ENCODE measurements at regions not wholly inside any gene's neighbourhood (a gene's known extent, or its start where the extent isn't known, plus 50 kb on each side); places are given as distances from the start of the nearest gene placed in this dataset.
"Not testable (repeated sequence)": the region's sequence is repeated elsewhere in the genome, so short reads cannot be mapped to it uniquely, and the experiment has no call there.

DNA sequence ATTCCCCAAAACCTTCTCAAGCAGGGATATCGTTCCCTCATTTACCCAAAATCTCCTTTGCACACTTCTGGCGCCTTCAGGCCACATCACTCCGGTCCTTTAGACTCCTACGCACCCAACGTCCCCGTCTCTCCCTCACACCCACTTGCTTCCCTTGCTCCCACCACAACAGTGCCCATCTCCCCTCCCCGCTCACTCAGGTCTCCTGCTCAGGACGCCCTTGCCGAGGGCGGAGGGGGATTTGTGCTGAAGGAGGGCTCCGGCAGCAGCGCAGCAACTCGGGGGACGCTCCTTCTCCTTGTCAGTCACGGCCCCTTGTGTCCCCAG lies 71.6 kb downstream of the PCMTD2 start:
- not testable (repeated sequence) for H3K9ac ChIP-seq (ENCODE audit: insufficient read depth in 1 of 2, low read length in 2 of 2); H3K27me3 ChIP-seq (ENCODE audit: control insufficient read depth in 3 of 3, insufficient read depth in 3 of 3, low read length in 2 of 3); H3K36me3 ChIP-seq (ENCODE audit: control insufficient read depth in 4 of 4, insufficient read depth in 4 of 4, low read length in 4 of 4); H3K27ac ChIP-seq (ENCODE audit: low read depth in 1 of 2, low read length in 1 of 2); H3K9me3 ChIP-seq (ENCODE audit: control insufficient read depth in 4 of 4, insufficient read depth in 3 of 4, low read length in 3 of 4); H3K4me1 ChIP-seq (ENCODE audit: control insufficient read depth in 5 of 5, insufficient read depth in 5 of 5, low read length in 5 of 5); ATAC-seq (ENCODE audit: insufficient read depth, low FRiP score); H3K4me3 ChIP-seq
- peak in 2 of 3 donors; percentile 3 to 6 for DNase-seq
- 20 to 21% methylated on average over 10 to 13 of the region's 15 CpGs for WGBS, 2 donors

- H3K27ac ChIP-seq (ENCODE audit: low read depth in 1 of 2, low read length in 1 of 2); H3K9ac ChIP-seq (ENCODE audit: insufficient read depth in 1 of 2, low read length in 2 of 2); H3K36me3 ChIP-seq (ENCODE audit: control insufficient read depth in 4 of 4, insufficient read depth in 4 of 4, low read length in 4 of 4); H3K4me1 ChIP-seq (ENCODE audit: control insufficient read depth in 5 of 5, insufficient read depth in 5 of 5, low read length in 5 of 5); H3K9me3 ChIP-seq (ENCODE audit: control insufficient read depth in 4 of 4, insufficient read depth in 3 of 4, low read length in 3 of 4); H3K4me3 ChIP-seq; H3K27me3 ChIP-seq (ENCODE audit: control insufficient read depth in 3 of 3, insufficient read depth in 3 of 3, low read length in 2 of 3): not testable (repeated sequence)
- WGBS, 2 donors = 1 to 3% methylated on average over 26 to 57 of the region's 74 CpGs
- ATAC-seq (ENCODE audit: insufficient read depth, low FRiP score) (peak; percentile 94), DNase-seq (peak; percentile 15 to 58 (median 41))
Observed at GRCh38 chr20:64327550-64328317, 72.2 kb downstream of the PCMTD2 start.

- H3K9ac ChIP-seq (ENCODE audit: insufficient read depth in 1 of 2, low read length in 2 of 2); H3K27ac ChIP-seq (ENCODE audit: low read depth in 1 of 2, low read length in 1 of 2); H3K9me3 ChIP-seq (ENCODE audit: control insufficient read depth in 4 of 4, insufficient read depth in 3 of 4, low read length in 3 of 4); ATAC-seq (ENCODE audit: insufficient read depth, low FRiP score); DNase-seq; H3K36me3 ChIP-seq (ENCODE audit: control insufficient read depth in 4 of 4, insufficient read depth in 4 of 4, low read length in 4 of 4); H3K4me1 ChIP-seq (ENCODE audit: control insufficient read depth in 5 of 5, insufficient read depth in 5 of 5, low read length in 5 of 5); H3K27me3 ChIP-seq (ENCODE audit: control insufficient read depth in 3 of 3, insufficient read depth in 3 of 3, low read length in 2 of 3); H3K4me3 ChIP-seq: not testable (repeated sequence)
- WGBS, 2 donors = 48% methylated on average over 7 of the region's 9 CpGs
Observed at GRCh38 chr20:64328595-64329250, 73.2 kb downstream of the PCMTD2 start.

GRCh38 chr20:64332627-64333026 lies 77.1 kb downstream of the PCMTD2 start:
- H3K4me1 ChIP-seq (ENCODE audit: control insufficient read depth in 5 of 5, insufficient read depth in 5 of 5, low read length in 5 of 5); H3K36me3 ChIP-seq (ENCODE audit: control insufficient read depth in 4 of 4, insufficient read depth in 4 of 4, low read length in 4 of 4); ATAC-seq (ENCODE audit: insufficient read depth, low FRiP score): not testable (repeated sequence)

More at GRCh38 chr20:64332627-64333026, 77.1 kb downstream of the PCMTD2 start:
- H3K4me3 ChIP-seq; H3K9me3 ChIP-seq (ENCODE audit: control insufficient read depth in 4 of 4, insufficient read depth in 3 of 4, low read length in 3 of 4); H3K27ac ChIP-seq (ENCODE audit: low read depth in 1 of 2, low read length in 1 of 2); H3K27me3 ChIP-seq (ENCODE audit: control insufficient read depth in 3 of 3, insufficient read depth in 3 of 3, low read length in 2 of 3); H3K9ac ChIP-seq (ENCODE audit: insufficient read depth in 1 of 2, low read length in 2 of 2); DNase-seq: not testable (repeated sequence)
